Muscle of back (tissue), 3 donors: ENCODE measurements at regions not wholly inside any gene's neighbourhood (a gene's known extent, or its start where the extent isn't known, plus 50 kb on each side); places are given as distances from the start of the nearest gene placed in this dataset.
"Not testable (repeated sequence)": the region's sequence is repeated elsewhere in the genome, so short reads cannot be mapped to it uniquely, and the experiment has no call there.

Experiments
- DNase-seq, 3 donors: peaks; one replicate each; pipeline versions ENCODE4 v3.0.0 to v3.0.0-alpha.2; 2013

GRCh38 chr12:42922505-42922850 lies 332.9 kb upstream of the PRICKLE1 start:
- peak in 1 of 3 donors; percentile 22 for DNase-seq

- peak in 1 of 3 donors; percentile 18 for DNase-seq
These were observed 332.4 kb upstream of the PRICKLE1 start for GRCh38 chr12:42921741-42922504.

- no peak for DNase-seq
These were observed 330.1 kb upstream of the PRICKLE1 start for GRCh38 chr12:42919691-42920090.

- DNase-seq = peak in 1 of 3 donors; percentile 32
These were observed 328.9 kb upstream of the PRICKLE1 start for GRCh38 chr12:42918443-42918842.

- DNase-seq = no peak
These were observed 326.6 kb upstream of the PRICKLE1 start for GRCh38 chr12:42916143-42916542.

- DNase-seq = no peak
These were observed 325.9 kb upstream of the PRICKLE1 start for GRCh38 chr12:42915426-42915825.

- DNase-seq = no peak
These were observed 322.8 kb upstream of the PRICKLE1 start for GRCh38 chr12:42912367-42912766.

GRCh38 chr12:42910656-42911055 lies 321.1 kb upstream of the PRICKLE1 start:
- DNase-seq = no peak

GRCh38 chr12:42908712-42909111 lies 319.2 kb upstream of the PRICKLE1 start:
- DNase-seq = peak in 2 of 3 donors; percentile 34 to 61

- not testable (repeated sequence) for DNase-seq
These were observed 317.3 kb upstream of the PRICKLE1 start for GRCh38 chr12:42906801-42907200.

GRCh38 chr12:42905419-42905705 lies 315.8 kb upstream of the PRICKLE1 start:
- no peak for DNase-seq

- DNase-seq = peak in 2 of 3 donors; percentile 28 to 59
These were observed 315.3 kb upstream of the PRICKLE1 start for GRCh38 chr12:42904683-42905418.

GRCh38 chr12:42903736-42904135 lies 314.2 kb upstream of the PRICKLE1 start:
- DNase-seq = peak; percentile 43 to 78 (median 44)

- DNase-seq = no peak
These were observed 312.5 kb upstream of the PRICKLE1 start for GRCh38 chr12:42902001-42902400.

- DNase-seq = no peak
These were observed 304.3 kb upstream of the PRICKLE1 start for GRCh38 chr12:42893803-42894202.

GRCh38 chr12:42892702-42893551 lies 303.4 kb upstream of the PRICKLE1 start:
- no peak for DNase-seq

- no peak for DNase-seq
These were observed 298.1 kb upstream of the PRICKLE1 start for GRCh38 chr12:42887657-42888056.

GRCh38 chr12:42886160-42886559 lies 296.6 kb upstream of the PRICKLE1 start:
- no peak for DNase-seq

- DNase-seq = no peak
These were observed 296.1 kb upstream of the PRICKLE1 start for GRCh38 chr12:42885677-42886076.

- no peak for DNase-seq
These were observed 294.6 kb upstream of the PRICKLE1 start for GRCh38 chr12:42884116-42884515.

- DNase-seq = no peak
These were observed 283.9 kb upstream of the PRICKLE1 start for GRCh38 chr12:42873401-42873800.

GRCh38 chr12:42871816-42872215 lies 282.3 kb upstream of the PRICKLE1 start:
- no peak for DNase-seq

- no peak for DNase-seq
These were observed 278.7 kb upstream of the PRICKLE1 start for GRCh38 chr12:42868291-42868690.
